Esophagus squamous epithelium (tissue), 5 donors: ENCODE measurements at regions not wholly inside any gene's neighbourhood (a gene's known extent, or its start where the extent isn't known, plus 50 kb on each side); places are given as distances from the start of the nearest gene placed in this dataset.

Experiments
- DNase-seq: peaks from one replicate; lab custom pipeline; 2025; lab: John Stamatoyannopoulos, UW
- H3K27ac ChIP-seq, 4 donors: fragments of 200-600 bp; sonication (generic); one replicate each; pipeline ENCODE4 v1.5.1; 2016 to 2019; ENCODE audit warnings: mild to moderate bottlenecking in 1 of 4
- H3K27me3 ChIP-seq, 4 donors: fragments of 200-600 bp; sonication (generic); 1 replicate in 3 of 4; 2 replicates in 1 of 4; pipeline versions ENCODE4 v1.5.1 to v1.6.0; 2017 to 2021; ENCODE audit warnings: antibody characterized with exemption in 1 of 4
- H3K36me3 ChIP-seq, 3 donors: fragments of 200-600 bp; sonication (generic); one replicate each; pipeline ENCODE4 v1.5.1; 2016 to 2019
- H3K4me1 ChIP-seq, 3 donors: fragments of 200-600 bp; sonication (generic); one replicate each; pipeline ENCODE4 v1.5.1; 2017 to 2019
- H3K4me3 ChIP-seq, 4 donors: fragments of 200-600 bp; sonication (generic); 1 replicate in 3 of 4; 2 replicates in 1 of 4; pipeline ENCODE4 v1.5.1; 2016 to 2019; ENCODE audit warnings: mild to moderate bottlenecking in 2 of 4, moderate library complexity in 1 of 4
- H3K9me3 ChIP-seq, 3 donors: fragments of 200-600 bp; sonication (generic); one replicate each; pipeline ENCODE4 v1.5.1; 2016 to 2019
- POLR2A ChIP-seq, 4 donors: fragments of 450-650 bp; IDR thresholded peaks; one replicate each; pipeline ENCODE4 v1.6.1; 2017; ENCODE audit warnings: antibody characterized with exemption in 4 of 4, mild to moderate bottlenecking in 4 of 4, moderate library complexity in 3 of 4
- WGBS, 2 donors: methylation state at CpG; one replicate each; pipeline ENCODE4 v1.1.5; 2018; 5-methylcytosine and 5-hydroxymethylcytosine counted together
- intact Hi-C: fragments of 100-400 bp; cut with DNase I; formaldehyde crosslinking; loops from one replicate; pipeline ENCODE4 v1.15.0; 2022
- TF ChIP-seq, protein P1 (sequence below), 6 experiments: fragments of 450-650 bp in 4 of 6; fragments of 200-600 bp in 2 of 6; sonication (generic) in 2 of 6; IDR thresholded peaks; one replicate each; pipeline ENCODE4 v1.5.1; 2016 to 2019; ENCODE audit warnings: antibody characterized with exemption in 6 of 6, mild to moderate bottlenecking in 4 of 6, moderate library complexity in 4 of 6
- donor health status: DM: yes; HTN: yes; CAD: no.

DNA sequence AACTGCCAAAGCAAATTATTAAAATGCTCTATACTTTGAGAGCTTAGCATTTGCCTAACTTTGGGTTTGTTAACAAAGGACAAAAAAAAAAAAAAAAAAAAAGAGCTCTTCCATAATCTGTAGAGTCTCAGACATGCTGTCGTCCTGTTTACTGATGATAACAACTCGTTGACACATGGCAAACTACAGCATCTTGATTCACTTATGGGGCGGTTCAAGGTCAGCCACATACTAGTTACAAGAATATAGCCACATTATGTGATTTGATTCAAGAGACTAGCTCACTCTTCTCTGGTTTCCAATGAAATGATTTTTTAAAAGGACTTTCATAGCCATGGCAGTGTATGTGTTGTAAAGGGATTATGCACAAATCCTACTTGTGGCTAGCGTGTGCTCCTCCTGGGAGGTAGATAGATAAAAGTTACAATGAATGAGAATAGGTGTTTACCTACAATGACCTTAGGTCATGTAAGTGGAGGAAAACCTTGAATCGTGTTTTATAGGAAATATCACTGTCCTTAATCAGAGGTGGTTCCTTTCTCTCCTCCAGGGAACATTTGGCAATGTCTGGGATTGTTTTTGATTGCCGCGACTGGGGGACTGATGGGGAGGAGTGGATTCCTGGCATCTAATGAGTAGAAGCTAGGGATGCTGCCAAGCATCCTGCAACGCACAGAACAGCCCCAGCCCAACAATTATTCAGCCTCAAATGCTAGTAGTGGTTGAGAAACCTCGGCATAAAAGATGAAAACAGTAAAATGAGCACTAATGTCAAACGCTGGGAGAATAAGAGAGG, 969.2 kb upstream of the SLC35B3 start:
- H3K9me3 ChIP-seq = no peaks in the 10 kb centered on the region
- TF ChIP-seq, protein P1, sequence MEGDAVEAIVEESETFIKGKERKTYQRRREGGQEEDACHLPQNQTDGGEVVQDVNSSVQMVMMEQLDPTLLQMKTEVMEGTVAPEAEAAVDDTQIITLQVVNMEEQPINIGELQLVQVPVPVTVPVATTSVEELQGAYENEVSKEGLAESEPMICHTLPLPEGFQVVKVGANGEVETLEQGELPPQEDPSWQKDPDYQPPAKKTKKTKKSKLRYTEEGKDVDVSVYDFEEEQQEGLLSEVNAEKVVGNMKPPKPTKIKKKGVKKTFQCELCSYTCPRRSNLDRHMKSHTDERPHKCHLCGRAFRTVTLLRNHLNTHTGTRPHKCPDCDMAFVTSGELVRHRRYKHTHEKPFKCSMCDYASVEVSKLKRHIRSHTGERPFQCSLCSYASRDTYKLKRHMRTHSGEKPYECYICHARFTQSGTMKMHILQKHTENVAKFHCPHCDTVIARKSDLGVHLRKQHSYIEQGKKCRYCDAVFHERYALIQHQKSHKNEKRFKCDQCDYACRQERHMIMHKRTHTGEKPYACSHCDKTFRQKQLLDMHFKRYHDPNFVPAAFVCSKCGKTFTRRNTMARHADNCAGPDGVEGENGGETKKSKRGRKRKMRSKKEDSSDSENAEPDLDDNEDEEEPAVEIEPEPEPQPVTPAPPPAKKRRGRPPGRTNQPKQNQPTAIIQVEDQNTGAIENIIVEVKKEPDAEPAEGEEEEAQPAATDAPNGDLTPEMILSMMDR (IDR thresholded peaks at IDR 0.05) = no peak
- no peak for TF ChIP-seq POLR2A (IDR thresholded peaks at IDR 0.05)

DNA sequence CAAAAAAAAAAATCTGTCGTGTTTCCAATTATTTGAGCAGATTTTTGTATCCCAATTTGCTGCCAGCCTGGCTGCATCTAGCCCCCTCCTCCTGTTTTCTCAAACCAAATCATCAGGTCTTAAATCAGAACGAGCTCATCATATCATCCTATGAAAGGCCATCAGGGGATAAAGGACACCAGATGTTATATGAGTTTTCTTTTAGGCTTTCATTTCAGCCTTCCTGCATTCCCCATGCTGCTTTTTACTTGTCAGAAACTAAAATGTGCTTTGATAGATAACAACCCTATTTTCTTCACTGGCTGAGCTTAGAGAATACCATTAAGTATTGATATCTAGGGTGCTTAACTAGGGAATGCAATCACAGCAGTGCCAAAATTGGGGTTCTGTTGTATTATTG, 968.4 kb upstream of the SLC35B3 start:
- intact Hi-C loops = no loop called here
- WGBS, 2 donors = 50 to 76% methylated on average over 2 of the region's 2 CpGs
- no peak for TF ChIP-seq POLR2A (IDR thresholded peaks at IDR 0.05)
- TF ChIP-seq, protein P1 (IDR thresholded peaks at IDR 0.05) = no peak

More for the DNA sequence above, 969.2 kb upstream of the SLC35B3 start:
- intact Hi-C loops = no loop called here
- Histone ChIP-seq H3K27ac (no peak overlapping the region), H3K27me3 (no peaks in the 10 kb centered on the region), H3K36me3 (no peaks in the 10 kb centered on the region), H3K4me1 (peaks cover 0 to 11% (median 0%) of the 10 kb centered on the region in 3 donors), H3K4me3 (no peak overlapping the region)
- 48 to 59% methylated on average over 10 of the region's 10 CpGs for WGBS, 2 donors
- no peak for DNase-seq

DNA sequence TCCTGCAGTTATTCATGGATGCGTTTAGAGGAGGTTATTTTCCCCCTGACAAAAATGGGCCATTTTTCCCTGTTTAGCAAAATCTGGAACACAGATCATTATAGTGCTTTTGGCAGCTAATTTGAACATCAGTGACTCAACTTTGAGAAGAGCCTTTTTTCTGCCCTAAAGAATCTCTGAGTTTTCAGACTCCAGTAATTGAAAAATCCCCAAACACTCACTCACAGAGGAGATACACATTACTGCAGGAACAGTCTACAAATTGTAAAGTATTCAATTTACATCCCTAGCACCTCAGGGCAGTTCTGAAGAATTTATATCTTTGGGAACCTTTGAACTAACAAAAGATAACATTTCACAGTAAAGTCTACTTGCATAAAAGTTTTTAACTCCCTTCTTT, 966.6 kb upstream of the SLC35B3 start:
- Histone ChIP-seq H3K4me1 (peaks cover 0 to 11% (median 0%) of the 10 kb centered on the region in 3 donors), H3K27ac (no peak overlapping the region), H3K36me3 (no peaks in the 10 kb centered on the region), H3K27me3 (peaks cover 0 to 7% (median 0%) of the 10 kb centered on the region in 4 donors), H3K9me3 (no peaks in the 10 kb centered on the region), H3K4me3 (no peak overlapping the region)
- TF ChIP-seq POLR2A (IDR thresholded peaks at IDR 0.05) = no peak
- TF ChIP-seq, protein P1 (IDR thresholded peaks at IDR 0.05) = no peak
- no peak for DNase-seq
- 82 to 83% methylated on average over 1 of the region's 1 CpG for WGBS, 2 donors
- intact Hi-C loops = no loop called here

More for the DNA sequence above, 968.4 kb upstream of the SLC35B3 start:
- H3K4me3 ChIP-seq = no peak overlapping the region
- peaks cover 0 to 6% (median 0%) of the 10 kb centered on the region in 4 donors for H3K27me3 ChIP-seq
- DNase-seq = no peak
- peaks cover 0 to 11% (median 0%) of the 10 kb centered on the region in 3 donors for H3K4me1 ChIP-seq
- no peaks in the 10 kb centered on the region for H3K9me3 ChIP-seq
- no peaks in the 10 kb centered on the region for H3K36me3 ChIP-seq
- H3K27ac ChIP-seq = no peak overlapping the region

DNA sequence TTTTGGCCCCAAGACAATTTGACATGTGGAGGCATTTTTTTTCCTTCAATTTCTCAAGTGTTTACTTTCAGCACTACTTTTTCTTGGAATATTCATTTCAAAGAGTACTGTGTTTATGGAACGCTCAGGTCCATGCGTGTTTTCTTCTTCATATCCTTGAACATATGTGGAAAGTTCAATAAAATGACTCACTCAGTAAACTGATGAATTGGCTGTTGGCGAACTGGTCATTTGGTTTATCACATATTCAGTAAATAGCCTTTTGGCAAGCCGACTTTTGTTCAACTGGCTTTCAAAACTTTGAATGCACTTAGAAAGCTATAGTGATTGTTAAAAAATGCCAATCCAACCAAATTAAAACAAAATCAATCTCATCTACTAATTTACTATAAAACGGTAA, 964.6 kb upstream of the SLC35B3 start:
- Histone ChIP-seq H3K9me3 (no peaks in the 10 kb centered on the region), H3K27ac (no peak overlapping the region), H3K27me3 (peaks cover 0 to 7% (median 0%) of the 10 kb centered on the region in 4 donors), H3K4me3 (no peak overlapping the region), H3K36me3 (no peaks in the 10 kb centered on the region), H3K4me1 (peaks cover 0 to 3% (median 0%) of the 10 kb centered on the region in 3 donors)
- no peak for DNase-seq
- WGBS, 2 donors = 31 to 40% methylated on average over 5 of the region's 5 CpGs
- intact Hi-C loops = no loop called here
- TF ChIP-seq POLR2A (IDR thresholded peaks at IDR 0.05) = no peak
- TF ChIP-seq, protein P1 (IDR thresholded peaks at IDR 0.05) = no peak

DNA sequence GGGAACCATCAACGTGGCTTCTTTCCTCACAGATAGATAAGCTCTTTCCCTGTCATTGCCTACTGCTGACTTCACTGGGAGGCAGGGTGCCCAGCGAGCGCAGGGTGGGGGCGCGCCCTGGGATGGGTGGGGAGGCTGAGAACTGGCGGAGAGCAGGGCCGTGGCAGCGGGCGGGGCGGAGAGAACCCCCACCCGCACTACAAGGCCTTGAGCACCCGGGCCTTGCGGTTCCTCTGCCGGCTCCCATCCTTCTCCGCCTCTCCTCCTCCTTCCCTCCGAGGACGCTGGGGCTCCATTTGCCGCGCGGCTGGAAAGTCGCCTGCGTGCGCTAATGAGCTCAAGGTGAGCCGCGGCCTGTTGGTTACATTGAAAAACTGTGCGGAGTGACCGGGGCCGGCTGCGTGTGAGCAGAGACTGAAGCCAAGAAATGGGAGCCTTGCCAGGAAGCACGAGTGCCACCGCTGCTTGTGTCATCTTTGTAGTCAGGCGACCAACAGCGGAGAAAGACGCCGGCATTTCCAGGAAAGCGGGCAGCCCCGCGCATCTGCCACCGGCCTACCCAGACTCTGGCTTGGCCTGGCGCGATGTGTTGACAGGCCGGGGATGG, 963.5 kb upstream of the SLC35B3 start:
- Histone ChIP-seq H3K9me3 (no peaks in the 10 kb centered on the region), H3K4me3 (no peak overlapping the region), H3K4me1 (no peaks in the 10 kb centered on the region), H3K27ac (no peak overlapping the region), H3K36me3 (no peaks in the 10 kb centered on the region), H3K27me3 (peaks cover 0 to 7% (median 0%) of the 10 kb centered on the region in 4 donors)
- TF ChIP-seq POLR2A (IDR thresholded peaks at IDR 0.05) = no peak
- TF ChIP-seq, protein P1 (IDR thresholded peaks at IDR 0.05) = no peak
- intact Hi-C loops = no loop called here
- DNase-seq = no peak
- WGBS, 2 donors = 49% methylated on average over 27 of the region's 42 CpGs; no CpG with 5 or more reads in 1 of the 2 donors
